ENCODE measurements at regions not wholly inside any gene's neighbourhood (a gene's known extent, or its start where the extent isn't known, plus 50 kb on each side); places are given as distances from the start of the nearest gene placed in this dataset.
A peak's percentile ranks its signal among the peaks of the same experiment; 100 is the strongest.
"Not testable (repeated sequence)": the region's sequence is repeated elsewhere in the genome, so short reads cannot be mapped to it uniquely, and the experiment has no call there.

DNA sequence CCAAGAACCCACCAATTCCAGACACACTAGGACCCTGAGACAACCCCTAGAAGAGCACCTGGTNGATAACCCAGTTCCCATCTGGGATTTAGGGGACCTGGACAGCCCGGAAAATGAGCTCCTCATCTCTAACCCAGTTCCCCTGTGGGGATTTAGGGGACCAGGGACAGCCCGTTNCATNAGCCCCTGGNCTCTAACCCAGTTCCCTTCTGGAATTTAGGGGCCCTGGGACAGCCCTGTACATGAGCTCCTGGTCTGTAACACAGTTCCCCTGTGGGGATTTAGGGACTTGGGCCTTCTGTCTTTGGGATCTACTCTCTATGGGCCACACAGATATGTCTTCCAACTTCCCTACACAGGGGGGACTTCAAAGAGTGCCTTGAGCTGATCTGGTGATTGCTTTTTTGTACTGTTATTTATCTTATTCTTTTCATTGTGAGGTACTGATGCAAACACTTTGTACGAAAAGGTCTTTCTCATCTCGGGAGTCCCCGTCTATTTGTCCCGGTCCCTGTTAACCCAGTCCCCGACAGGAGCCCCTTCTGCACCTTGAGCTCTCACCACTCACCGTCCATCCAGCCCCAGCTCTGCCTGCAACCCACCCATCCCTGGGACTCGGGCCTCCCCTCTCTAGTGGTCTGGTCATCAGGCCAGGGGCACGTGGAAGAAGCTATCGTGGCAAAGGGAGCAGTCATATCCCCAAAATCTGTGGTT, 58.2 kb upstream of the PLCXD1 start:
- not testable (repeated sequence) for H3K9me3 Mint-ChIP-seq

GRCh38 chrX:223514-223854, 57.7 kb upstream of the PLCXD1 start:
- H3K4me1 Mint-ChIP-seq; H3K36me3 Mint-ChIP-seq; H3K4me3 Mint-ChIP-seq; H3K27ac Mint-ChIP-seq; ATAC-seq (ENCODE audit: low read depth); DNase-seq; H3K9me3 Mint-ChIP-seq; POLR2A ChIA-PET; H3K27me3 Mint-ChIP-seq: not testable (repeated sequence)

More for the DNA sequence above, 58.2 kb upstream of the PLCXD1 start:
- H3K36me3 Mint-ChIP-seq; H3K4me3 Mint-ChIP-seq; H3K27me3 Mint-ChIP-seq; POLR2A ChIA-PET; DNase-seq; H3K27ac Mint-ChIP-seq; ATAC-seq (ENCODE audit: low read depth); H3K4me1 Mint-ChIP-seq: not testable (repeated sequence)

GRCh38 chrX:226474-227164, 54.6 kb upstream of the PLCXD1 start:
- H3K4me1 Mint-ChIP-seq, POLR2A ChIA-PET, H3K36me3 Mint-ChIP-seq, H3K27ac Mint-ChIP-seq, DNase-seq, H3K27me3 Mint-ChIP-seq, H3K4me3 Mint-ChIP-seq, H3K9me3 Mint-ChIP-seq: not testable (repeated sequence)
- ATAC-seq (ENCODE audit: low read depth): peak; percentile 80

DNA sequence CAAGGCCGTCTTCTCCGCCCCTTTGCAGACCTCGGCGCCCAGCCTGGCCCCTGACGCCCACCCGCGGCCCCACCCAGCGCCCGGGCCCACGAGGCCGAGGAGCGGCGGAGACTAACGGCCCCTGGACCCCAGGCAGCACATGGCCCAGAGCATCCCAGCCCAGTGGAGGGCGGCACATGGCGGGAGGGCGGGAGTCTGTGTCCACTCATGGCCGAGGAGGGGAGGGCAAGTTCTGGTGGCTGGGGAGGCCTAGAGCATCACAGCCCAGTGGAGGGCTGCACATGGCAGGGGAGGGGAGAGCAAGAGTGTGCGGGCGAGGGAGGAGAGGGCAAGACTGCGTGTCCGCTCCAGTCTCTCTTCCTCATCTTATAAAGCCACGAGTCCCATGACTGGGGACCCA, 53.8 kb upstream of the PLCXD1 start:
- DNase-seq; H3K4me3 Mint-ChIP-seq; POLR2A ChIA-PET; H3K36me3 Mint-ChIP-seq; H3K9me3 Mint-ChIP-seq; H3K27ac Mint-ChIP-seq; ATAC-seq (ENCODE audit: low read depth); H3K27me3 Mint-ChIP-seq; H3K4me1 Mint-ChIP-seq: not testable (repeated sequence)
